VCaP (cell line): ENCODE measurements at regions not wholly inside any gene's neighbourhood (a gene's known extent, or its start where the extent isn't known, plus 50 kb on each side); places are given as distances from the start of the nearest gene placed in this dataset.

Source experiments
- H3K27ac ChIP-seq: fragments of 450-650 bp; 2 replicates; pipeline ENCODE4 v1.5.1; 2017
- TF ChIP-seq, protein P1 (sequence below): fragments of 450-650 bp; conservative IDR thresholded peaks from 2 replicates; pipeline ENCODE4 v1.5.1; 2017; ENCODE audit warnings: mild to moderate bottlenecking, moderate library complexity

- TF ChIP-seq, protein P1, sequence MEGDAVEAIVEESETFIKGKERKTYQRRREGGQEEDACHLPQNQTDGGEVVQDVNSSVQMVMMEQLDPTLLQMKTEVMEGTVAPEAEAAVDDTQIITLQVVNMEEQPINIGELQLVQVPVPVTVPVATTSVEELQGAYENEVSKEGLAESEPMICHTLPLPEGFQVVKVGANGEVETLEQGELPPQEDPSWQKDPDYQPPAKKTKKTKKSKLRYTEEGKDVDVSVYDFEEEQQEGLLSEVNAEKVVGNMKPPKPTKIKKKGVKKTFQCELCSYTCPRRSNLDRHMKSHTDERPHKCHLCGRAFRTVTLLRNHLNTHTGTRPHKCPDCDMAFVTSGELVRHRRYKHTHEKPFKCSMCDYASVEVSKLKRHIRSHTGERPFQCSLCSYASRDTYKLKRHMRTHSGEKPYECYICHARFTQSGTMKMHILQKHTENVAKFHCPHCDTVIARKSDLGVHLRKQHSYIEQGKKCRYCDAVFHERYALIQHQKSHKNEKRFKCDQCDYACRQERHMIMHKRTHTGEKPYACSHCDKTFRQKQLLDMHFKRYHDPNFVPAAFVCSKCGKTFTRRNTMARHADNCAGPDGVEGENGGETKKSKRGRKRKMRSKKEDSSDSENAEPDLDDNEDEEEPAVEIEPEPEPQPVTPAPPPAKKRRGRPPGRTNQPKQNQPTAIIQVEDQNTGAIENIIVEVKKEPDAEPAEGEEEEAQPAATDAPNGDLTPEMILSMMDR = no peak
- no peak overlapping the region for H3K27ac ChIP-seq
Observed at GRCh38 chr13:53143757-53144339, 115.2 kb downstream of the OLFM4 start.

DNA sequence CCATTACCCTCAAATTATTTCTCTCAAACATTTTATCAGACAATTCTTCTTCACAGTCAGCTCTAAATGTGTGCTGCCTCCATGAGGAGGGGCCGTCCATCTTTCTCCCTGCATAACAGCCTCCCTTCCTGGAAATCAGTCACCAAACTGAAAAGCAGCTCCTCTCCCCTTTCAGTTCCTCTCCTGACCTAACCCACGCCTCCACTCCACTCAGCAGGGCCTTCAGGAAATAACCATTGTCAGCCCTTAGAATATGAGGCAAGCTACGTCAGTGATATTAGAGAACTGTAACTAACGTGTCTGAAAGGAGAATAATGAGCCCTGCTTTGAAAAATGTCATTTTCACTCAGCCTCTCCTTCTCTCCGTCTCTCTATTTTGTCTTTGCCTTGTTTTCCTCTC, 116.2 kb downstream of the OLFM4 start:
- H3K27ac ChIP-seq = no peak overlapping the region

DNA sequence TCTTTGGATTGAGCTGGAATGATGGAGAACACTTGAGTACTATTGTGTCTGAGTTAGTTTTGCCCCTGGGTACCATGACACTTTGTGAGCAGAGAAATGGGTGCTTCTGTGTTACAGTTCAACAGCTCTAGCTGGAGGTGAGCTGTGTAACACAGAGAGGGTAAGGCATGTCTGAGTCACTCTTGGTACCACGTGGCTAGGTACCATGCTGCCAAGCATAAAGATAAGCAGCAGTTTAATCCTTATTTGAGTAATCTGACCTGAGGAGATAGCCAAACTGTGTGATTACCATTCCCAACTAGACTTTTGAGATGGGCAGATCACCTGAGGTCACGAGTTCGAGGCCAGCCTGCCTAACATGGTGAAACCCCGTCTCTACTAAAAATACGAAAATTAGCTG, 122.0 kb downstream of the OLFM4 start:
- TF ChIP-seq, protein P1 = no peak
- no peak overlapping the region for H3K27ac ChIP-seq

More for the DNA sequence above, 116.2 kb downstream of the OLFM4 start:
- TF ChIP-seq, protein P1 = no peak

DNA sequence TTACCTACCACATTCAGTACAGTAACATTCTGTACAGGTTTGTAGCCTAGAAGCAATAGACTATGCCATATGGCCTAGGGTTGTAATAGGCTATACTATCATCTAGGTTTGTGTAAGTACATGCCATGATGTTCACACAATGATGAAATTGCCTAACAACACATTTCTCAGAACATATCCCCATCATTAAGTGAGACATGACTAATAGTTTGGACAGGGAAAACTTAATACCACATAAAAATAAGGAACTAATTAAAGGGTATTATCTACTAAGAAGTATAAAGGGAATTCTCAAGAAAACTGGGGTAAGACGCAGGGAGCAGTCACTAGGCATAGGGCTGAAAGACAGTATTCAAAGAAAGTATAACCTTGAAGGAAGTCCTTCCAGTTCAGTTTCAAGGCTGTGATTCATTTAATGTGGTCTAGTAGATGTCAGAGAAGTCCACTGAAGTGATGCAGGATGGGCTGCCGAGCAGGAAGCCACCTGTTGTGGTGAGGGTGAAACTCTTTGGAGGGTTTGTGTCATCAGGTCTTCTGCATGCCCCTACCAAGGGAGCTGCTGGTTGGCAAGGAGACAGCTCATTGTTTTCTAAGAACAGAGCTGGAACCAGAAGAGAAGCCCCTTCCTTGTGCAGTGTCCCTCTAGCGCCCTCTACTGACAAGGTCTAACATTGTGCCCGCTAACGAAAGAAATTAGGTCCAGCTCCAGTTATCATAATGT, 122.9 kb downstream of the OLFM4 start:
- TF ChIP-seq, protein P1 = peak; percentile 95
- H3K27ac ChIP-seq = no peak overlapping the region

GRCh38 chr13:53152057-53152421, 123.4 kb downstream of the OLFM4 start:
- H3K27ac ChIP-seq = no peak overlapping the region
- TF ChIP-seq, protein P1 = no peak; the same call in none of the 2 replicates

DNA sequence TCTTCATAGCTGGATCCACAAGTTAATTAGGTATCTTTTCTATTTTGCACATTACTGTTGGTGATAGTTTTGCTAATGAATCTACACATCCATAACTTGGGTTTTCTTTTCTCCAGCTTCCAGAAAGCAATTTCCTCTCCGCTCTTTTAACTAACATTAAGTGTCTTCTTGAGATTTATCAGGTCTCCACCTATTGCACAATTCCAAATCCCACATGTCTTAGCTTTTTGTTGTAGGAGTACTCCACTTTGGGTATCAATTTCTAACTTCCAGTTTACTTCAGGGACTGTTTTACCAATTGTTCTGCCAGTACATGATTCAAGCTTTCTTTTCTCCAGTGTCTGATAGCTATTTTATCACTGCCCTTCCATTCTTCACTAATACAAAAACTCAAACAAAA, 129.6 kb downstream of the OLFM4 start:
- TF ChIP-seq, protein P1 = no peak
- H3K27ac ChIP-seq = no peak overlapping the region

DNA sequence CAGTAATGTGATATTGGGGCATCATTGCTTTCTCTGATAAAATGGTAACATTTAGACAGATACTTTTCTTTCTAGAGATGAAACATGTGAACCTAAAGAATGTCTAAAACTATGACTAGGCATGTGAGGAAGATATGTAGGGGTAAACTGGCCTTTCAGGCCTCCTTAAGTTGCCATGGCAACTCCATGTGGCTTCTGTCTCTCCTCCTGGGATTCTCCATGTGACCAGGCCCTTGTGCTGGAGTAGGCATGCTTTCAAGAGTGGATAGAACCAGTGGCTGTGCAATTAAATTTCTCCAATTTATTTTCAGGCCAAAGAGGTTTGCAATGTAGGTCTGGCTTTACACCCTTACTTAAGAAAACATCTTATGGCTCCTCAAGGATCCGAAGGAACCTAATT, 130.8 kb downstream of the OLFM4 start:
- TF ChIP-seq, protein P1 = no peak
- H3K27ac ChIP-seq = no peak overlapping the region
